NCI-H510A treated with DMSO at 0.1 percent for 48 hours (cell line): ENCODE measurements at regions not wholly inside any gene's neighbourhood (a gene's known extent, or its start where the extent isn't known, plus 50 kb on each side); places are given as distances from the start of the nearest gene placed in this dataset.

ENCODE experiments used
- DNase-seq: peaks from one replicate; lab custom pipeline; 2025; lab: John Stamatoyannopoulos, UW

DNA sequence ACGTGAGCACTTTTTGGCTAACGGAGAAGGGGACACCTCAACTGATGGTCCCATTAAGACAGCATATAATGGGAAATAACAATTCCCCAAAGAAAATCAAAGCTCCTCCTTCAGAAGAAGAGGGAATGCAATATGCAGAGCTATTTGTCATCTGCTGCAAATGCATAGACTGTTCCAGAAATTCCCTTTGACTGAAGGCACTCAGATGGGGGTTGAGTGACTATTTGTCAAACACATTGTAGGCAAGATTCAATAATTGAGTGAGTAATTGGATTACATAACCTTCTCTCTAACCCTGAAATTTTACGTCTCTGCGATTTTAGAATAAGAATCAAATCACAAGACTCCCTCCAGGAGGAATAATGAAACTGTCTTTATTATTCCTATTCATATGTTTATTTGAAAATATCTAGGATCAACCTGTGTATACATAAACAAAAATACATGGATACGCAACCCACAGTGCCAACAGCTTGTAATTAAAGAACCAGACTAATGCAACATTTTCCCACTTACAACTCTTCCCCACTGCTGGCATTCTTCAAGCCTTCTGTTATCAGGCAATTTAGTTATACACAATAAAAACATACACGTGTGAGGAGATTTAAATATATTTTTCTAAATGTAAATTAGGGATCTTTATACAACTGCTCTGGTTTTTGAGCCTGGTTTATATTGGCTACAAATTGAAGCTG lies 256.6 kb downstream of the GBA3 start:
- no peak for DNase-seq

DNA sequence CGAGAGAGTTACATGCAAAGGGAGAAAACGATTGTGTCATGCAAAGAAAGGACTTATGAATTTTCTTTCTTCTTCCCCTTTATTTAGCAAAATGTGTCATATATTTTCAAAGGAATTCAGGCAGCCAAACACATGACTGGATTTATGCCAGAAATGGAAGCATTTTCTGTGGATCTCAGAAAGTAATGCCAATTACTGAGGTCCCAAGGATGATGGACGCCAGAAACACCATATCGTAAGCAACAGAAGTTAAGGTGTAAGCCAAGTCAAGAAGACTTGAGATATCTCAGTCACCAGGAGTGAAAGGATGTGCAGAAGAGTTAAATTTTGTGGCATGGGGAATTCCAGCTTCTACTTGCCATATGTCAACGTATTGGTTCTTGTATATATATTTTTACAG lies 255.1 kb downstream of the GBA3 start:
- no peak for DNase-seq

DNA sequence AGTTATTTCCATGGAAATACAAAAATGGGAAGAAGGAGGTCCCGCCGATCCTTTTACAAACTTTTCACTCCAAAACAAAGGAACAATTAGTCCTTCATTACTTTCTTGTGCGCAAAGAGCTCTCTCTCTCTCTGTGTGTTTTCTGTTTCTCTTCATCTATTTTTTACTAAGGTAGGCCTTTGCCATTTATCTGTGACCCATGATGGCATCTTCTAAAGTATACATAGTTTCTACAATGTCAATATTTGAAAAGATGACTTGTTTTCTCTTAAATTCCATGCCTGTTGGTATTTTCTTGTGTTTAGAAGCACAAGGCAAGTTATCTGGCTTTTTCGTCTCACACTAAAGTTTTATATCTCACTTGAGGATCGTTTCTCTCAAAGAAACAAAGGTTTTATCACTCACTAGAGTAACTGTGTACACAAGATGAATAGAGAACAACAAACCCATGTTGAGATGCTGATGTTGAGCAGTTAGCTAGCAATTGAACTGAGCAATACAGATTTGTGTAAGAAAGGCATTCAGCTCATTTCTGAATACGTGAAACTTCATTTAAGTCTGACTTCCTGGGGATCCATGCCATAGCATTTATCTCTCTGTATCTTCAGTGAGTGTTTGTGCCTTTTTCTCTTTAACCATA lies 250.3 kb downstream of the GBA3 start:
- no peak for DNase-seq

DNA sequence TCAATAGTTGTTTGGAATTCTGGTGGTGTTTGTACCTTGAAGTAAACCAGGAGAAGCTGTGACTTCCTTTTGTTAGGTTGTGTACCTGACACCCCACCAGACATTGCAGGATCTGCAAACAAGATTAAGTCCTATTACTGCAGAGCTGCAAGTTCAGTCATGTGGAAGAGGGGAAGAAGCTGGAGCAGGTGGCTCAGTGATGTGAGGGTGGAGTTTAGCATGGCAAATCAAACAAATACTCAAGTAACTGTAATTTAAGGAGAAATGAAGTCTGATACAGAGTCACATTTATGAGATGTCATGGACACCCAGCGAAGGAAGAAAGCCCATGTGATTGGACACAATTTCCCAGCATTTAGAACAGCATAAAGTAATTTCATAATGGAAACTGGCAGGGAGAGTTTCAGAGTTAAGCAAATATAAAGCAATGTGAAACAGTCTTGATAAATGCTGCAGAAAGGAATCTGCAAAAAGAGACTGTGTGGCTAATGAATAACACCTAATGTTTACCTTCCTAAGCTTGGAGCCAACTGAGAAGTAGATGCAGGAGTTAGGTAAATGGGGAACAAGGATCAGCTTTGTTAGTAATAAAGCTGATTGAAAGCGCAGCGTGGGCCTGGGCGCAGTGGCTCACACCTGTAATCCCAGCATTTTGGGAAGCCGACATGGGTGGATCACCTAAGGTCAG lies 249.1 kb downstream of the GBA3 start:
- DNase-seq: peak; percentile 62

DNA sequence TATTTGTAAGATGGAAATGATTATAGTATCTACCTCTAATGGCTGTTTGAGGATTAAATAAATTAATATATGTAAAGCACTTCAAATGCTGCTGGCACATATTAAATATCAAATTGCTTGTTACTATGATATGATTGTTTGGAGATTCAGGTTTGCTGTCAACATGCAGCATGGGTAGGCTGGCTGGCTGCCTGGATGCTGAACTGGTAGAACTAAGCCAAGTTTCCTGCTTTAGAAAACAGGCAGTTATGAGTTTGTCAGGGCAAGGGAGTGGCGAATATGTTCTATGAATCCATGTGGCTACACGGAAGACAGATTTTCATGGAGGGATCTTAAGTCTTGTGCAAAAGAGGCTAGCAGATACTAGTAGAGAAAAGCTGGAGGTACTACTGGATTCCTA lies 239.6 kb downstream of the GBA3 start:
- DNase-seq: no peak

DNA sequence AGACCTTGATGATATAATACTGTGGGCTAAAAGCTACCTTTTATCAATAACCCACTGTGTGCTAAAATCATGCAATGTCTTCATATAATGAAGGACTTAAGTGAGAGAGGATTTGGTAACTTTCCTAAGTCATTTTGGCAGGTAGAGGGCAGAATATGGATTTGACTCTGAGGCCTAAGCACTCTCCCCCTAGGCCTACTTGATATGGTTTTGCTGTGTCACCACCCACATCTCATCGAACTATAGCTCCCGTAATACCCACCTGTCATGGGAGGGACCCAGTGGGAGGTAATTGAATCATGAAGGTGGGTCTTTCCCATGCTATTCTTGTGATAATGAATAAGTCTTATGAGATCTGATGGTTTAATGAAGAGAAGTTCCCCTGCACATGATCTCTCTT lies 229.7 kb downstream of the GBA3 start:
- DNase-seq: no peak

DNA sequence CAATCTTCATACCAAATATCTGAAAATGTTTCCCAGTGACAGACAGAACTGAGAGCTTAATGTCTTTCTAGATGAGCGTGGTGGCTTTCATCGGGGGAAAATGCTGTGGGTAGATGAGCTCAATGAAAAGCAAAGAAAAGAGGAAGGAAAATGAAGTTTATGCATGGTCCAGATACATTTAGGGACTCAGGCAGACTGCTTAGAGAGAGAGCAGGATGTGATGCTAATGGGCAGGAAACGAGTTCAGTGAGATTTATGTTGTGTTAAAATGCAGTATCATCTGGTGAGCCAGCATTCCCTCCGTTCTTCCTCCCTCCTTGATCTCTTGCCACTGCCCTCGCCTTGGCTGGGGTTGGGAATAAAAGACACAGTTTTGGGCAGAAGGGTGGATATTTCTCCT lies 229.2 kb downstream of the GBA3 start:
- no peak for DNase-seq

DNA sequence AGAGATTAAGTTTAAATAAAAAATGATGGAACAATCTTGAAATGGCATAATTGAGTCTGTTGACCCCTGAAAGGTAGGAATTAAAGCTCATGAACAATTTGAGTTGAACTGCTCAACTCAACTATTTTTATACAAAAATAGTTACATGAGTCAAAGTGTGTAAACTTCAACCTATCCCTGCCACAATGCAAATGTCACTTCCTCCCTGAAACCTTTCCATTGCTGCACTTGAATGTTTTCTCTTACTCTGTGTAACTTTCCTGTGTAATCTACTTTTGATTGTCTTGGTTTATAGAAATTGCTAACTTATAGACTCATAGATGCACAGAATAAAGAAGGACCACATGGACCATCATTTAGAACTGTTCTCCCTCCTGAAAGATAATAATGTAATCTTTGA lies 218.5 kb downstream of the GBA3 start:
- DNase-seq: no peak

DNA sequence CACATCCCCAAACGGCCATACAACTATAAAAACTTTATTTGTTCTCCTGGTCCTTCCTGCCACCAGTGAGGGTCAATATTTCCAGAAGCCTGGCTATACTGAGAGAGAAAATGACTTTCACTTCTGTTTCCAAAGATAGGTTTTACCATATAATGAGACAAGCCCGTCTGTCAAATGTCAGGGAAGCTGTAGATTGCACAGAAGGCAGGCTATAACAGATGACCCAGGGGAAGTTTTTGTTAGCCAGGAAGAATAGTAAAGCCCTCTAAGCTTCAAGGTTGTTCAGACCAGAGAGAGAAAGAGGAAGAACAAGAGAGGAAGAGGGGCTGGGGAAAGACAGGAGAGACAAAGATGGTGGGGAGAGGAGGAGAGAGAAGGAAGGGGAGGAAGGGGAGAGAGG lies 217.5 kb downstream of the GBA3 start:
- DNase-seq: no peak

DNA sequence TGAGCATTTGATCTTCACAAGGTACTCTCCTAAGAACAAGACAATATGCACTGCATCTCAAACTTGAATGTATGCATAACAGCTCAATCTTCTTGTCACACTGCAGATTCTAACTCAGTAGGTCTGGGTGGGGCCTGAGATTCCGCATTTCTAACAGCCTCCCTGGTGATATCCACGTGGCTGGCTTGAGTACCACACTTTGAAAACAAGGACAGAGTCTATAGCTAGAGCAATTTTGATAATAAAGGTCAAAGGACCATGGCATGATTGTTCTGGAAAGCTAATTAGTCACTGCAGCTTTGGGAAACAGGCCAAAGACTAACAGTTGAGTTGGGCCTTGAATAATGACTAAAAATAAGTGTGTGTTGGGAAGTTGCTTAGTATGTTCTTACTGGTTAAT lies 213.3 kb downstream of the GBA3 start:
- no peak for DNase-seq

DNA sequence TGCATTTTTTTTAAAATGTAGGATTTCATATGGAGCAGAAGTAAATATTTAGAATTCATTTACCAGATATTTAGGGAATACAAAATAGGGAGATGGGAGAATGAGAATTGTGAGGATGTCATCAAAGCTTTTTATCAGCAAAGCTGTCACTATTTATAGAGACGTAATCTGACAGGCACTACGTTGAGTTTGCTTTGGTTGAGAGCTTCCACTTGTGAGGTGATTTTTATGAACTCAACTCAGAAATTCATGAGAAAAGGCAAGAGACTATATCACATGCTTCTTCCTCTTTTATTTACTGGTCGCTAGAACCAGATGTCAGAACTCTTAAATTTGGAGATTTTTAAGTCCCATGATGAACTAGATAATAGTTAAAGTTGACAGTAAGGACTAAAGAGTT lies 211.2 kb downstream of the GBA3 start:
- no peak for DNase-seq

DNA sequence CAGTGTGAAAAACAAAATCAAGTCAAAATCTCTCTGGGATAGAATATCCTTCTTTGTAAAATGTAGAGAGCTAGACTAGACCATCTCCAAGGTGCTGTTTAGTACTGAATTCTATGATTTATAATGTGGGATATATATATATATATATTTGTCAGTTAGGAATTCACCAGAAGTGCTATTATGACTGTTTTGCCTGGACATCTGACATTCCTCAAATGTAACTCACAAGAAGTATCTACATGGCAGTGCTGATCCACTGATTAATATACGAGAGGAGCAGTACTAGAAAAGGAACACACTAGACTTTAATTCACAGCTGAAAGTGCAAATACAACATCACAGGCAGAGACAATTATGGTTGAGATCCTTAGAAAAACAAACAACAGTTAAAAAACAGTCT lies 208.9 kb downstream of the GBA3 start:
- DNase-seq: peak; percentile 27

DNA sequence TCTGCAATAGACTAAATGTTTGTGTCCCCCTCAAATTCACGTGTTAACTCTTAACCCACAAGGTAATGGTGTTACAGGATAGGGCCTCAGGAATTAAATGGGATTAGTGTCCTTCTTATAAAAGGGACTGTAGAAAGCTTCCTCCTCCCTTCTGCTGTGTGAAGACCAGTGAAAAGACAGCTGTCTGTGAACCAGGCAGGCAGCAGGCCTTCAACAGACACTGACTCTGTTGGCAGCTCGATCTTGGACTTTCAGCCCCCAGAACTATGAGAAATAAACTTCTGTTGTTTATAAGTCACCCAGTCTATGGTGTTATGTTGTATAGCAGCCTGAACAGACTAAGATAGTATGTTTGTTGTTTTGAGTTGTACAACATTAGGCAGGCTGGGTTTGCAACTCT lies 208.1 kb downstream of the GBA3 start:
- no peak for DNase-seq

DNA sequence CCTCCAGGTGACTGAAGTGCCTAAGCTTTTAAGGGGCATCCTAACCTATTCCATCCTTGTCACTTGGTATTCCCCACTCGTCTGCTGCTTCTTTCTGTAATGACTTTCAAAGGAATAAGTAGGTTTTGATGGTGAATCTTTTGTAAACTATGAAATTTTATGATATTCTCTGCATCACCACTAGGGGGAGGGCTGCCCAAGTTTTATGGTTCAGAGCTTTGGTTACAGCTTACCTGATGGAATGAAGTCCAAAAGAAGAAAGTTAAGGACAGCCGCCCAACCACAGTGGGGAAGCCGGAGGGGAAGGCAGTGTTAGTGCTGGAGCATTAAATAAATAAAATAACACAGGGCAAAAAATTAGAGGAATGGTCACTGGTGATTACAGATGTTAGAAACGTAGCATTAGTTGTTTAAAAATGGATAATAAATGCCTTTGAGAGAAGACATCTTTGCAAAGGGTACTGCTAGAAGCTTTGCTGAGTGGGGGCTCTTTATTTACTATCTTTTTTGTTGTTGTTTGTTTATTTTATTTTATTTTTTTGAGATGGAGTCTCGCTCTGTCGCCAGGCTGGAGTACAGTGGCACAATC lies 204.9 kb downstream of the GBA3 start:
- peak; percentile 20 for DNase-seq

DNA sequence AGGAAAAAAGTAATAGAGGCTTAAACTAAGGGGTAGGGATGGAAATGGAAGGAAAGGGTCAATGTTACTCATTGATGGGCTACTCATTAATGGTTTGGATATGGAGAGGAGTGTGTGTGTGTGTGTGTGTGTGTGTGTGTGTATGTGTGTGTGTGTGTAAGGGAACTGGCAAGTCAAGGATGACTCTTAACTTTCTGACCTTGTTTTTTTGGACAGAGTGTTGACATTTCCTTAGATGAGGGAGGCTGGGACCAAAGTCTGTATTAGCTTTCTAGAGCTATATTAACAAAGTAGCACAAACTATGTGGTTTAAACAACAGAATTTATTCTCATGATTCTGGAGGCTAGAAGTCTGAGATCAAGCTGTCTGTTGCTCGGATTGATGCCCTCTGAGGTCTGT lies 202.7 kb downstream of the GBA3 start:
- no peak for DNase-seq

DNA sequence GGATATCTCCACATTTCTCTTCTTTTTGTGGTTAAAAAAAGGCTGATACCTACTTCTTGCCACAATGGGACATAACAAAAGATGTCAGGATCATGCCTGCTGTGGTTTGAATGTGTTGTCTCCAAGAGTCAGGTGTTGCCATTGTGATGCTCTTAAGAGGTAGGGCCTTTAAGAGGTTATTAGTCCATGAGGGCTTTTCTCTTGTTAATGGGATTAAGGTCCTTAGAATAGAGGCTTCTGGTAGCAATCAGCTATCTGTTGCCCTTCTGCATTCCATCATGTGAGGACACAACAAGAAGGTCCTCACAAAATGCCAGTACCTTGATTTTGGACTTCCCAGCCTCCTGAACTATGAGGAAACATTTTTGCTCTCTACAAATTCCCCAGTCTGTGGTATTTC lies 191.4 kb downstream of the GBA3 start:
- no peak for DNase-seq

DNA sequence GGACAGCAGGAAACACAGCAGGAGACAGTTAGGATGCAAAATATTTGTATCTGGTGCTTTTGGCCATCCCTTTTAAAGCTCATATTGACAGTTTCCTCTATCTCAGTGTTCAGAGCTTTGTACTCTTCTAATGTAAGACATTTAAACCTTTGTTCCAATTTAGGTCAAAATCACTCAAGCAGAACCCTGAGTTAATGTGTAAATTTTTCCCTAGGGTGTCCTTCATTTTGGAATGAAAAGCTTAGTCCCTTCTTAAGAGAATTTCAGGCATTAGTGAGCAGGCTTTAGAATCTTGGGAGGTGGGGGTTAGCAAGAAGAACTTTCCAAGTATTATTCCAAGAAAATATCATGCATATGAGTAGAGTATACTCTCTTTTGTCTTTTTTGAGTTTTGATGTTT lies 188.7 kb downstream of the GBA3 start:
- DNase-seq: no peak

DNA sequence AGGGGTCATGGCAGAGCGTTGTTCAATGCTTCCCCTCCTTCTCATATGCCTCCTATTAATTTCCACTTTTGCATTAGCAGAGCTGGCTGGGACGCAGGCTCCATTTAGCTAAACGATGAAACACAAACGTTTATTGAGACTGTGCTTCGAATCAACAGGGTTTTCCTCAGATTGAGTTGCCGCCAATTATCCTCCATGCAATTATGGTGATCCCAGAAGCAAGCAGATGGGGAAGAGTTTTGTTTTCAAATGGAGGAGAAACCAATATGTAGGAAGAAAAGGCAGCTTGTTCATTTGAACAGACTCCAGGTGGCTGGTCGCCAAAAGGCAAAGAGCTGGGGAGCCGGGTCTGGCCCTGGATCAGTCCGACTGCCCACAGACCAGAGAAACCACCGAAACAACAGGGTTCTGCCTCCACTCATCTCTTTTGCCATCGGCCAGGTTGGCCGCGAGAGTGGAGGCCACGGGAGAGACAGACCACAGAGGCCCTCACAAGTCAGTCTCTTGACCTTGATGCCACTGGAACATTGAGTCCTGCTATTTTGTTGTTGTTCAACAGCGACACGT lies 184.8 kb downstream of the GBA3 start:
- DNase-seq: no peak

DNA sequence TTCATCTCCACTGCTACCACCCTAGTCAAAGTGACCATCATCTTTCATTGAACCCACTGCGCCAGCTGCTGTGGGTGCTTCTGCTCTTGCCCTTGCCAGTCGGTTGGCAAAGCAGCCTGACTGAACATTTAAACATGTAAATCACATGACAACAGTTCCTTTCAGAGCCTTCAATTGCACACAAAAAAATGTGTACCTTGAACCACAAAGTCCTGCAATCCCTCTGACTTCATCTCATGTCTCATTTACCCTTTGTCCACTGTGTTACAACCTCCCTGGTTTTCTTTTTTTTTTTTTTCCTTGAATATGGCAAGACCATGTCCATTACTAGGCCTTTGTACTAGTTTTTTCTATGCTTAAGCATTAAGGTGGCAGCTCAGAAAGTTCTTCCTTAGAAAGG lies 183.5 kb downstream of the GBA3 start:
- no peak for DNase-seq

DNA sequence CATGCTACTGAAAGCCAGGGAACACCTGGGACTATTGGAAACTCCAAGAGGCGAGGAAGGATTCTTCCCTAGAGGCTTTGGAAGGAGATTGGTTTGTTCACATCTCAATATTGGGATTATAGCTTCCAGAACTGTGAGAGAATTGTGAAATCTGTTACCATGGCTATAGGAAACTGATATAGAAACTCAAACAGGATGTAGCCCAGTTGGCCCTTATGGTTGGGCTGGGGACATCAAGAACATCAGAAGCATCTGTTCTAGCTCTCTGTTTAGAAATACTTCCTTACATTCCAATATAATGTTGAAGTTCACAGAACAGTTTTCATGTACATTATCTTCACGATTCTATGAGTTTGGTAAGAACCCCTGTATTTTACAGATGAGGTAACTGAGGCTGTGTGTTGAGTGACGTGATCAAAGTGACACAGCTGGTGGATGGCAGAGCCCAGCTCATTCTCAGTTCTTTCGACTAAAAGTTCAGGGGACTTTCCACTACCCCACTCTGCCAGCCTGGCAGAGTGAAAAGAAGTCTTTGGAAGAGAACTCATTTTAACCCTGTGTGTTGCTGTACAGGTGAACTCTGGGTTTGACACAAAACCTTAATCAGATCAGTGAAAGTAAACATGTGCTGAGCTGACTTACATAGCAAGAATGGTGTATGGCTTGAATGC lies 183.0 kb downstream of the GBA3 start:
- DNase-seq: no peak

DNA sequence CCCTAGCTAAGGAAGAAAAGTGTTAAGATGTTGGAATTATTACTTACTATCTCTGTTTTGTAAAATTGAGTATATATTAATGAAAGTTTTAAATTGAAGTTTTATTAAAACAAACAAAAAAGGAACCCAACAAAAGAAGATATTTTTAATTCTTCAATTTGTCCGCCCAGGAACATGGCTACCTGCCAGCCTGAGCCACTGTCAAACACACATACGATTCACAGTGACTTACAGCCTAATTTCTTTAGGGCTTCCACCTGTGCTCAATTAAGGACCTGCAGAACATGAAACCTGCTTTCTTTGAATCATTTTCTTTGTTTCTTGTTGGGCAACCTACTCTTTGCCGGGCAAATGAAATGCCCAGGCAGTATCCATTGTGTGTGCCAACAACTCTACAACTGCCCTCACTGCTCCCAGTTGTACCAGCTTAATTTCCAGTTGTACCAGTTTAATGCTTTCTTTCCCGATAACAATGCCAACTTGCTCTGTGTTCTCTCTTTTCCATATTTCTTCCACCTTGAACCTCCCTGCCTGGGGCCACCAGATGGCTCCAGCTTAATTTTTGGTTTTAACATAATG lies 181.7 kb downstream of the GBA3 start:
- no peak for DNase-seq

DNA sequence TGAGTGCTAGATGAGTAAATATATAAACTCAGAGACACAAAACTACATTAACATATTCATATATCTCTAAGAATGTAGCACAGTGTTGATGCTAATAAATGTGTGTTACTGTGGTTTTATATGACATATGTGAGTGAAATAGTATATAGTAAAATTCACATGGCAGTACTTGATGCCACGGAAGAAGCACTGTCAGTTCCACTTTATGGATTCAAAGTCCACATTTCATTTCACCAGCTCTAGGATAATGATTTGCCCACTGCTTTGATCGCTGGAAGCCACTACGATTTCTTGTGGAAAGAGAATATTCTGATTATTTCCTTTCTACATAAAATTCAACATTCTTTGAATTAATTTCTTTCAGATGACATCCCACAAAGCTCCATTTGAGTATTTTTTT lies 181.2 kb downstream of the GBA3 start:
- DNase-seq: no peak
